Right renal cortex interstitium (tissue), 3 donors: ENCODE measurements at regions not wholly inside any gene's neighbourhood (a gene's known extent, or its start where the extent isn't known, plus 50 kb on each side); places are given as distances from the start of the nearest gene placed in this dataset.

Experiments
- DNase-seq, 3 donors: peaks; one replicate each; pipeline ENCODE4 v3.0.0-alpha.2; 2013; ENCODE audit warnings: low read depth in 3 of 3, low spot score in 2 of 3

- DNase-seq = no peak
These were observed 157.5 kb upstream of the NFE2L3 start for GRCh38 chr7:25994433-25994994.

- no peak for DNase-seq
These were observed 156.8 kb upstream of the NFE2L3 start for GRCh38 chr7:25995216-25995615.

DNA sequence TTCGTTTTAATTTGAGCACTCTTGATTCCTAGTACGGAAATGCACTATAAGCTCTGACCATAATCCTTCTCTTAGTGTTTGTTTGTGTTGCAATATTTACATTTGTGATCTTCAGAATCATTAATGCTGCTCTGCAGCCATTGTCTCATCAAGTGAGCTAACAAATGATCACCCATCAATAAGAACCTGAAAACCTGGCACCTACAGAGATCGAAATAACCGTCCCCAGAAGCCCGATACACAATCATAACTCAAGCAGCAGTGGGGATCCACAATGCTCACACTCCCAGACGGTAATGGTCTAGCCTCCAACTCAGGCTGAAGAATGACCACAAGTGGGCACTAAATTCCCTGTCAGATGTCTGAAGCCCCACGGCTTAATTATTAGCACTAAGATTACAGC is 156.0 kb upstream of the NFE2L3 start:
- no peak for DNase-seq

DNA sequence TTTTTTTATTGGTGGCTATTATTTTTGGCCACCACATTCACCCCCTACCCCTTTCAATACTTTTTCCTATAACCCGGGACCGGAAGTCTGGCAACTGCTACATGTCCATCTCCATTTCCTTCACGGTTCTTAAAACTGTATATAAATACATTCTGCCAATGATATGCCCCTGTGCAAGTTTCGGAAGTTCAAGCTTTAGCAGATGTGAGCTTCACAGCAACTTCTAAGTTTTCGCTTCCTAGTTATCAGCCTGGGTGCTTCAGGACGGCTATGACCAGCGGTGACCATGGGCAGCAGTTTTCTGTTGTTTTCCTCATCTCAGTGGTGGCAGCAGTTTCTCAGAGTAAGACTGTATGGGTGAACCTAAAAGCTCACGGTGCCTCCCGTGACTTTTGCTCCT is 153.5 kb upstream of the NFE2L3 start:
- DNase-seq = no peak

DNA sequence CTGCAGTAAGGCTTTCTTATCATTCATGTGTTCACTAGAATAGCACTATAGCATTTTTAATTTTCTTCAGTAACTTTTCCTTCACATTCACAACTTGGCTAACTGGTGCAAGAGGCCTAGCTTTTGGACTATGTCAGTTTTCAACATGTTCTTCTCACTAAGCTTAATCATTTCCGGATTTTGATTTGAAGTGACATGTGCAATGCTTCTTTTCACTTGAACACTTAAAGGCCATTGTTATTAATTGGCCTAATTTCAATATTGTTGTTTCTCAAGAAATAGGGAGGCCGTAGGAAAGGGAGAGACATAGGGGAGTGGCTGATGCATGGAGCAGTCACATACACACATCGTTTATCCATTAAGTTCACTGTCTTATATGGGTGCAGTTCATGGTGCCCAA is 151.2 kb upstream of the NFE2L3 start:
- DNase-seq = no peak

- no peak for DNase-seq
These were observed 150.2 kb upstream of the NFE2L3 start for GRCh38 chr7:26001662-26002244.

DNA sequence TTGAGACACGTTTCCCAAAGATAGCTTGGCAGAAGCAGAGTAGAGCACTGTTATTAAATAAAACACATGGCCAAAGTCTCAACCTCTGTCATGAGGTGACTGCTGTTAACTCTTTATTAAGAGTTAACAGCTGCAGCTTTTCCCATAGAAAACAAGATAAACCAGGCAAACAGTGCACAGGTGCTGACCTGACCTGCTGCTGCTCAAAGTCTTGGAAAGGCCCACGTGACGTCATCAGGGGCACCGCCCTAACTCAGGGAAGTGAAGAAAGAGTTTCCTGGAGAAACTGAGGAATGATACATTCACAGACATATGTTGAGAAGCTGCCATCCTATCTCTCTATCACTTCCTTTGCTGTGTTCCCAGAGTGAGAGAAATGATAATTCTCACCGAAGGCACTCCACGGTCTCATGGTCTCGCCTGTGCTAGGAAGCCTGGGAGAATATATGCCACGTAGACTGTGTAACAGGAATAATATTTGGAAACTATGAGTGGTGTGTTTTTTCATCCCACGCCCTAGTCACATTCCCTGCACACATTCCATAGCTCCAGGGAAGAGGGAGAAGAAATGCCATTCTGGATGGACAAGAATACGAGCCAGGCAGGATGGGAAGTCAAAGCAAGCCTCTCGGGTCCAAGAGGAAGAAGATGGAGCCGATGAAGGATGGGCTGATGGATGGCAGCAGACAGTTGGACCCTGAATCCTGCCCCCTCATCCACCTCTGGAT is 146.2 kb upstream of the NFE2L3 start:
- no peak for DNase-seq

GRCh38 chr7:26006426-26006825 is 145.6 kb upstream of the NFE2L3 start:
- no peak for DNase-seq

DNA sequence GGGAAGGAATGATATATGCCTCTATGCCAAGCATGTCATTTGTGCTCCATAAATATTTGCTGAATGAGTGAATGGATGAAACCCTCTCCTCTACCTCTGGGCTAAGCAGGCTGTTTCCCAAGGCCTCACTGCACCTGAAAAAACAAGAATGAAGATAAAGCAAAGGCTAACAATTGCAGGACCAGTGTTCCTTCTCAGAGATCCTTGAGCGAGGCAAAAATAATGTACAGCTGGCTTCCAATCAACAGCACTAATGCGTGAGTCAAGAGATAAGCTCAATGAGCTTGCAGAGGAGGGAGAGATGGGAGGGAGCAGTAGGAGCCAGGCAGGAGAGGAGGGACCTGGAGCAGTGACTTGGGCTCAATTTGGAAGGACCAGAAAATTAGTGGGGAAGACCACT is 144.5 kb upstream of the NFE2L3 start:
- no peak for DNase-seq

- DNase-seq = no peak
These were observed 143.6 kb upstream of the NFE2L3 start for GRCh38 chr7:26008428-26008827.

DNA sequence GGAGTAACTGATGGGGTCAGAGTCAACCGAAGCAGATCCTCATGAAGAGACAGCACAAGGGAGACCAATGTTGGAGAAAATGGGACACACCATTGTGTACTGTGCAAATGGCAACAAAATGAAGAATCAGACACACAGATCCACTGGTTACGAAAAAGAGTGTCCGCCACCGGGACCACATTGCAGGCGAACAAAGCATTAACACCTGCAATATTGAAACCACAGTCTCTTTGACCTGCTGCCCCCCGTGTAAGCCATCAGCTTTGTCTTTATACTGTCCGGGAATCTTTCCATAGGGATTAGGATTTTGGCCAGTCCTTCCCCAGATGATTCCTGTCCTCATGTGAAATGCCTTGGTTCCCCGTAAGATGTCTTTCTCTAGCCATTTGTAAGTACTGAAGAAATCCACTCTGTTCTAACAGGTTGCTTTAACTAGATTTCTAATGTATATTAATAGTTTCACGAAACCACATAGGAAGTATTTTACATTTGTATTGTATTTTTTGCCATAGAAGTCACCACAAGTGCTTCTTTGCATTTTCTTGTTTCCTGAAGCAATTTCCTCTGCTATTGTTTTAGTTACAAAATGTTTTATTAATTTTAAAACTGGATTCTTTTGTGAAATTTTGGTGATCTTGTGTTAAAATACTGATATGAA is 140.8 kb upstream of the NFE2L3 start:
- DNase-seq = no peak

GRCh38 chr7:26013551-26014083 is 138.4 kb upstream of the NFE2L3 start:
- no peak for DNase-seq

GRCh38 chr7:26022982-26023381 is 129.0 kb upstream of the NFE2L3 start:
- no peak for DNase-seq

DNA sequence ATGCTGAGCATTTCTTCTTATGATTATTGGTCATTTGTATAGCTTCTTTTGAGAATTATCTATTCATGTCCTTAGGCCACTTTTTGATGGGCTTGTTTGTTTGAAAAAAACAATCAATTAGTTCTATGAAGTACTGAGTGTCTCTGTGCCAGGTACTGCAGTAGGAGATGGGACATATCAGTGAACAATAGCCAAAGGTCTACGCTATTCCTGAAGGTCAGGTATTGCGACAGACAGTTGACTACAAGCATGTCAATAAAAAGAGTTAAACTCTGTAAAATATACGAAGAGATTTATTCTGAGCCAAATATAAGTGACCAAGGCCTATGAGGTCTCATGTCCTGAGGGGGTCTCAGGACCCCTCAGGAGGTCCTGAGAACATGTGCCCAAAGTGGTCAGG is 122.1 kb upstream of the NFE2L3 start:
- no peak for DNase-seq

DNA sequence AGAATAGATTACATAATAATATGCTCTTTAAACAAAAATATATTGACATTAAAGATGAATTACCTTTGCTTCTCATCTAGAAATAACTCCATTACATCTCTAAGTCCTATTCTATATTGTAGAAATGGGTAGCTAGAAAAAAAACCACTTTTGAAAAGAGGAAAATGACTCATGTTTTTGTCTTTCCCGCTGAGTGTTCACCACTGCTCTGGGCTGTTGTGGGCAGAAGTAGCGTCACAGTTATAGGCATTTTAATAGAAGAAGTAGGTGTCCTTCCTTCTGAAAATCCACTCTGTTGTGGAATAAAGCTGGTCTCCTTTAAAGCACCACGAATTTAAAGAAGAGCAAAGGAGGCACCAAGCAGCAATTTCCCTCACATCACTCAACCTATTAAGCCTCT is 117.6 kb upstream of the NFE2L3 start:
- no peak for DNase-seq

DNA sequence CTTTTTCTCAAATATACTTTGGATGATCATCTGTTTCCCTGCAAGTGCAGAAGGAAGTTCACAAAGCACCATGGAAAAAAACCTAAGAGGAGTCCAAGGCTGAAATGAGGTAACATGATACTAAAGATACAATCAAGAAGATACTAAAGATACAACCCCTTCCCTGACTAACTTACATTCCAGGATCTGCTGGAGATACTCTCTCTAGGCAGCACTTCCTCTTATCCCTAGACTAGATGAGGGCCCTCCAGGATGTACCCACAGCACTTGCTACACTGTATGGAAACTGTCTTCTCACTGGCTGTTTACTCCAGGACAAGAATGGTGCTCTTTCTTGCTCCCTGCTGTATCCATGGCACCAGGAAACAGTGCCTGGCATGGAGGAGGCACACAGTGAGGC is 116.4 kb upstream of the NFE2L3 start:
- no peak for DNase-seq

GRCh38 chr7:26036092-26036491 is 115.9 kb upstream of the NFE2L3 start:
- no peak for DNase-seq

DNA sequence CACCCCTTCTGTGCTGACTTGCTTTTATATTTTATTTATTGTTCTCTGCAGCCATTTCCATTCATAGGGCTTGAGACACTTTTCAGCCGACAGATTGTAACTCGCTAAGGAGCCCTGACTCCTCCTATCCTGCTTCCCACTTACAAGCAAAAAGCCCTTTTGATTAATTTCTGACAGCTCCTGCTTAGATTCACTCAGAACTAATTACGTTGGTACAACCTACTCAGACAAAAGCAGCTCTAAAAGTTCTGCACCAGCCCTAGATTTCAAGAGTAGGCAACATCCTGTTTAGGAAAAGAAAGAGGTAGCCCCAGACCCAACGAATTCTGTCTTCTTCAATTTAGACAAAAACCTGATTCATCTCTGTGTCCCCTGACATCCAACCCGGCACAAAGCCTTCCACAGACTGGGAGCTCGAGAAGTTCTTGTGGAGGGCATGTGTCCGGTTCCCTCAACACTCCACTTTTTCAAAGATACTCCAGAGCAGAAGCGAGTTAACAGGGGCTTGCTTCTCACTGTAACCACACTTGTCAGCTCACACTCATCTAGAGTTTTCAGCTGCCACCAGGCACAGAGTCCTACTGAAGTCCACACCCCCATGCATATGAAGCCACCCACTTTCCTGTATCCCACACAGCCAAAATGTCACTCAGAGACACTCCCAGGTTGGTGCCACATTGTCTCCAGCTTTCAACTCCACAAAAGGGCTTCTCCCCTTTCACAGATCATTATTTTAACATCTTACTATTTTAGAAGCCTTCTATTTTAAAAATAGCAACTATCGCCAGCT is 113.6 kb upstream of the NFE2L3 start:
- no peak for DNase-seq

- no peak for DNase-seq
These were observed 111.9 kb upstream of the NFE2L3 start for GRCh38 chr7:26040085-26040484.

DNA sequence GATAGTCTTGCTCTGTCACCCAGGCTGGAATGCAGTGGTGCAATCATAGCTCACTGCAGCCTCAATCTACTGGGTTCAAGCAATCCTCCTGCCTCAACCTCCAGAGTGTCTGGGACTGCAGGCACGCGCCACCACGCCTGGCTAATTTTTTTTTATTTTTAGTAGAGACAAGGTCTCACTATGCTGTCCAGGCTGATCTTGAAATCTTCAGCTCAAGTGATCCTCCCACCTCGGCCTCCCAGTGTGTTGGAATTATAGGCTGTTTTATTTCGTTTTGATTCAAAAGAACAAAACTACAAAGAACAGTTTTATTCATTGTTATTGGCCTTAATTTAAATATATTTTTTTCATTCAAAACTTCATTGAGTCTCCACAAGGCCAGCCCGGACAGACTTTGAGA is 109.8 kb upstream of the NFE2L3 start:
- no peak for DNase-seq

DNA sequence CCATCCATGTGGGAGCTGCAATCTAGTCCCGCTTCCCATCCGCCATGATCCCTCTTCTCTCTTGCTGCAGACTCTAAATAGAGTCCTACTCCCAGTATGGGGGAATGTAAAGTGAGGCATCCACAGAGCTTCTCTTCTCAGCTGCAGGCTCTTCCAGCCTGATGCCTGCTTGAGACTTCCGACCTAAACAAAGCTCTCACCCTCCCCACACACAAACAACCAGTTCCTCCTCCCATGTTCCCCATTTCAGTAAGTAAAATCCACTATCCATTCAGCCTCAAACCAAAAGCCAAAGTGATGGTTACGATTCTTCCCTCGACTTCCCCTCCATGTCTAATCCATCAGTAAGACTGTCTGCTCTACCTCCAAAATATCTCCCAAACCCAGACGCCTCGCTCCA is 108.2 kb upstream of the NFE2L3 start:
- no peak for DNase-seq
